Bronchial epithelial cell (primary cell): ENCODE measurements at regions not wholly inside any gene's neighbourhood (a gene's known extent, or its start where the extent isn't known, plus 50 kb on each side); places are given as distances from the start of the nearest gene placed in this dataset.

Experiments
- DNase-seq: peaks from one replicate; pipeline ENCODE4 v3.0.0-alpha.2; 2010; ENCODE audit warnings: low read depth
- FAIRE-seq: peaks from 2 replicates; lab custom pipeline; 2011; peaks lifted over from hg19 to GRCh38; lab: Jason Lieb, UNC
- H3K27me3 ChIP-seq: 2 replicates; pipeline ENCODE4 v1.5.1; 2011; ENCODE audit warnings: low read length; ENCODE audit not compliant: control insufficient read depth, insufficient read depth
- H3K36me3 ChIP-seq: 2 replicates; pipeline ENCODE4 v1.5.1; 2011; ENCODE audit warnings: low read length; ENCODE audit not compliant: control insufficient read depth, insufficient read depth
- H3K4me3 ChIP-seq: 2 replicates; pipeline ENCODE4 v1.5.1; 2011; ENCODE audit warnings: mild to moderate bottlenecking, low read depth, low read length, control low read depth
- TF ChIP-seq, protein P1 (sequence below): IDR thresholded peaks from 2 replicates; pipeline ENCODE4 v1.5.1; 2011; ENCODE audit warnings: mild to moderate bottlenecking, moderate library complexity, low read length, control low read depth, inconsistent platforms; ENCODE audit not compliant: insufficient read depth, severe bottlenecking

DNA sequence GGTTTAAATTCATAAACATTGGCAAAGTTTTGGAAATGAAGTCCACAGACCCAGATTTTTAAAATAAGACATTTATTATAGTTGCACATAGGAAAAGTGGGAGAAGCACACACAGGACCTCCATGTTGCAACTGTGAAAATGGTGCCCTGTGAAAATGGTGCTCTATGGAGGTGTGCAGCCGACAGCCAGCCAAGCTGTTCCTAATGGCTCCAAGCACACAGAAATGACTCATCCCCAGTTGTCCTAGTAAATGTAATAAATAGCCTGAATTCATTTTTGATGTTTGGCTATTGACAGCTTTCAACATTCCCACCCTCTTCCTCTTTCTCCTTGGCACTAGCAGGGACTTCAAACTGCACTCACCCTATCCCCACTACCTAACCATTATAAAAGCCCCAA, 590.9 kb downstream of the CAAP1 start:
- TF ChIP-seq, protein P1, sequence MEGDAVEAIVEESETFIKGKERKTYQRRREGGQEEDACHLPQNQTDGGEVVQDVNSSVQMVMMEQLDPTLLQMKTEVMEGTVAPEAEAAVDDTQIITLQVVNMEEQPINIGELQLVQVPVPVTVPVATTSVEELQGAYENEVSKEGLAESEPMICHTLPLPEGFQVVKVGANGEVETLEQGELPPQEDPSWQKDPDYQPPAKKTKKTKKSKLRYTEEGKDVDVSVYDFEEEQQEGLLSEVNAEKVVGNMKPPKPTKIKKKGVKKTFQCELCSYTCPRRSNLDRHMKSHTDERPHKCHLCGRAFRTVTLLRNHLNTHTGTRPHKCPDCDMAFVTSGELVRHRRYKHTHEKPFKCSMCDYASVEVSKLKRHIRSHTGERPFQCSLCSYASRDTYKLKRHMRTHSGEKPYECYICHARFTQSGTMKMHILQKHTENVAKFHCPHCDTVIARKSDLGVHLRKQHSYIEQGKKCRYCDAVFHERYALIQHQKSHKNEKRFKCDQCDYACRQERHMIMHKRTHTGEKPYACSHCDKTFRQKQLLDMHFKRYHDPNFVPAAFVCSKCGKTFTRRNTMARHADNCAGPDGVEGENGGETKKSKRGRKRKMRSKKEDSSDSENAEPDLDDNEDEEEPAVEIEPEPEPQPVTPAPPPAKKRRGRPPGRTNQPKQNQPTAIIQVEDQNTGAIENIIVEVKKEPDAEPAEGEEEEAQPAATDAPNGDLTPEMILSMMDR = no peak
- FAIRE-seq = no peak

DNA sequence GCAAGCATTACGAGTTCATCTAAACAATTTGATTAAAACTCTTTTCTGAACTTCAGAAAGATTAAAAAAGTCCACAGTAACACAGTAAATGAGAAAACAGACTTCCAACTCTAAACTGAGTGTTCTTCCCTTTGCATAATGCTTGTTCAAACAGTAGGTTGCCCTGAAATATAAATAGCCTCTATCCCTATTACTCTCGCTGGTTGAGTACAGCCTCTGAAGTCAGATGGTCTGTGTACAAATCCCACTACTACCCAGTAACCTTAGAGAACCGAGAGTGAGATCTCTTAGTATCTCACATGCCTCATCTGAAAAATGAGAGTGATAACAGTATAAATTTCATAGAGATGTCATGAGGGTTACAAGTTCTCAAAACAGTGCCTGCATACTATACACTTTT, 591.6 kb downstream of the CAAP1 start:
- DNase-seq (no peak), FAIRE-seq (no peak)
- Histone ChIP-seq H3K4me3 (no peak overlapping the region), H3K27me3 (no peaks in the 10 kb centered on the region), H3K36me3 (no peaks in the 10 kb centered on the region)
- TF ChIP-seq, protein P1 = no peak

More for the DNA sequence above, 590.9 kb downstream of the CAAP1 start:
- no peak for DNase-seq
- Histone ChIP-seq H3K27me3 (no peaks in the 10 kb centered on the region), H3K36me3 (no peaks in the 10 kb centered on the region), H3K4me3 (no peak overlapping the region)

DNA sequence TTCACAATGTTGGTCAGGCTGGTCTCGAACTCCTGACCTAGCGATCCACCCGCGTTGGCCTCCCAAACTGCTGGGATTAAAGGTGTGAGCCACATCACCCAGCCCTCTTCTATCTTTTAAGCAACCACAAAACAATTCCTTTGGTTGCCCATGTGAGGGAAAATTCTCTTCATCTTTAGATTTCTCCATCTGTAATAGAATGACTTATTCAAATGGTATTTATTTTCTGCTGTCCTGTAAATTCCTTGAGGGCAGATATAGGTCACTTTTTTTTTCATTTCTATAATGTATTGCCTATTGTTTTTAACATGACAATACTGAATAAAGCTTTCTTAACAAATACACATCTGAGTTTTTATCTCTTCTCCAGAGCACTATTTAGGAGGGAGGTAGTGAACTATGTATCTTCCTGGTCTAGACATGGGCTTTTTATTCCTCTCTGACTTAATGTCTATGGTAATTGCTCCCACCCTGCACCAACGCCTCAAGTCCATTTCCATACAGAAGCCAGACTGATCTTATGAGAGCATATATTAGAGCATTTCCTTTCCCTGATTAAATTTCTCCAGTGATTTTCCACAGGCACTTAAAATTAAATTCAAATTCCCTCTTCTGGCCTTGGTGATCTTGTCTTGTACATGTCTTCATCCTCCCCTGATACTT, 595.6 kb downstream of the CAAP1 start:
- TF ChIP-seq, protein P1 = no peak
- Histone ChIP-seq H3K36me3 (no peaks in the 10 kb centered on the region), H3K27me3 (no peaks in the 10 kb centered on the region), H3K4me3 (no peak overlapping the region)
- DNase-seq (no peak), FAIRE-seq (no peak)

DNA sequence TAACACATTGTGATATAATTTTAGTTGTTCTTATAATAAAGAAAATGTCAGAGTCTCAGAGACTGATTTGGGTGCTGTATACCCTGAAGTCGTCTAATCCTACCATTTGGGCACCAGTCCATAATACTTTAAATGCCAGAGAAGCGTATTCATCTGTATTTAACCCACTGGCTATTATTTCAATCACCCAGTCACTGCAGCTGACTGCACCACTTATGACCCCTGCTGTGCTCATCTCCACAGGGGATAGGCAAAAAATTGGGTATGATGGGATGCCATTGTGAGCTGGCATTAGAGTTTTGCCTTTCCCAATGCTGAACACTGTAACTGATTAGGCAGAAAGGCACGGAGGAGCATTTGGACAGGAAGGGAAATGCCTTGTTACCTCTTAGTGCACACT, 599.7 kb downstream of the CAAP1 start:
- no peak overlapping the region for H3K4me3 ChIP-seq
- no peak for FAIRE-seq
- no peaks in the 10 kb centered on the region for H3K36me3 ChIP-seq
- H3K27me3 ChIP-seq = no peaks in the 10 kb centered on the region
- no peak for DNase-seq
- TF ChIP-seq, protein P1 = no peak

DNA sequence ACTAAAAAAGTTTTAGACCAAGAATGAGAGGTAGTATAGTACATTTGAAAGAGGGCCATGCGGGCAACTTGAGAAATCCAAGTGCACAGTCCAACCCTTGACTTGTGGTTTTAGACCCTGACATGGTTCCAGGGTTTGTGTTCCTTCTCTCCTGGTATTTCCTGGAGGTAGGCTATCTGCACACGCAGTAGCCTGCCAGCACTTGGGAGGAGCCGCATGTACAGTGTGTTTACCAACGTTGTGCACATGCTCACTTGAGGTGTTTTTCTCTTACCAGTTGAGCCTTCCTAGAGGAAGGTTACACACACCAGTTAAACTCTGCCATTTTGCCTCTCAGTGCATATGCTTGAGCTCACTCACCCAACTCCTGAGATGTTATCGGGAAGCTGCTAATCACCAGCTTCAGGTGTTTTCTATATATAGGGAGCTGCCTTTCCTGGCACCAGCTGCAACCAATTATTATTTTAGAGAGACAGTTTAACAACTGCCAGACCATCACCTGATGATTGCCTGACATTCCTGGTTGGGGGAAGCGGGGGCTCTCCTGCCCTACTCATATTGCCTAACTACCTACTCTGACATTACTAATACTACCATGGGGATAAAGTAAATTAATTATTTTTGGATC, 593.4 kb upstream of the TUSC1 start:
- DNase-seq = no peak
- no peak for FAIRE-seq
- TF ChIP-seq, protein P1 = no peak

More for the DNA sequence above, 593.4 kb upstream of the TUSC1 start:
- no peaks in the 10 kb centered on the region for H3K36me3 ChIP-seq
- no peaks in the 10 kb centered on the region for H3K27me3 ChIP-seq
- H3K4me3 ChIP-seq = no peak overlapping the region
